IMR-90 (cell line): ENCODE measurements at regions not wholly inside any gene's neighbourhood (a gene's known extent, or its start where the extent isn't known, plus 50 kb on each side); places are given as distances from the start of the nearest gene placed in this dataset.

ENCODE experiments used
- ATAC-seq: fragments of 200-7000 bp; cut with Tn5 transposase; 2 replicates; pipeline ENCODE4 v1.9.1; 2020; ENCODE audit warnings: low read depth, mild to moderate bottlenecking, moderate library complexity
- BruUV-seq: library from RNA; stranded (reverse); fragments of 400-500 nt; replicated peaks from 2 replicates; lab custom pipeline; 2021; lab: Mats Ljungman, UMichigan
- CTCF ChIA-PET: fragments of 300-600 bp; formaldehyde crosslinking; extraction: SDS; loops from one replicate; lab custom pipeline; 2021; ENCODE audit warnings: antibody characterized with exemption; lab: Yijun Ruan, JAX
- POLR2A ChIA-PET: fragments of 300-600 bp; sonication (Branson Sonifier 250); formaldehyde crosslinking; loops from one replicate; lab custom pipeline; 2022; ENCODE audit warnings: antibody characterized with exemption; ENCODE audit not compliant: unreplicated experiment; lab: Charles Lee
- DNase-seq: peaks from one replicate; pipeline ENCODE4 v3.0.0; 2013
- H2AFZ ChIP-seq: replicated peaks from 2 replicates; pipeline ENCODE3; 2013; ENCODE audit warnings: low read length, mild to moderate bottlenecking; ENCODE audit not compliant: poor library complexity
- H2AK5ac ChIP-seq: 2 replicates; pipeline ENCODE4 v1.6.1; 2013; ENCODE audit warnings: low read depth, low read length, inconsistent platforms
- H2AK9ac ChIP-seq: replicated peaks from 2 replicates; pipeline ENCODE3; 2013; ENCODE audit warnings: mild to moderate bottlenecking, low read depth, low read length, moderate library complexity; ENCODE audit not compliant: poor library complexity
- H2BK120ac ChIP-seq: 2 replicates; pipeline ENCODE4 v1.6.1; 2013; ENCODE audit warnings: low read depth, low read length, inconsistent platforms
- H2BK15ac ChIP-seq: 3 replicates; pipeline ENCODE4 v1.6.1; 2013; ENCODE audit warnings: low read depth, low read length, inconsistent platforms
- H2BK20ac ChIP-seq: 2 replicates; pipeline ENCODE4 v1.6.1; 2013; ENCODE audit warnings: low read depth, mild to moderate bottlenecking, inconsistent platforms, low read length, moderate library complexity
- H2BK5ac ChIP-seq: 2 replicates; pipeline ENCODE4 v1.6.1; 2013; ENCODE audit warnings: mild to moderate bottlenecking, low read depth, low read length, inconsistent platforms; ENCODE audit not compliant: poor library complexity, severe bottlenecking
- H3K14ac ChIP-seq: replicated peaks from 2 replicates; pipeline ENCODE4 v1.6.1; 2013; ENCODE audit warnings: low read depth, low read length, inconsistent platforms
- H3K18ac ChIP-seq: 2 replicates; pipeline ENCODE4 v1.6.1; 2013; ENCODE audit warnings: low read depth, low read length, control low read depth
- H3K23ac ChIP-seq: 2 replicates; pipeline ENCODE4 v1.6.1; 2013; ENCODE audit warnings: low read depth, low read length, inconsistent platforms
- H3K27ac ChIP-seq: 2 replicates; pipeline ENCODE4 v1.5.1; 2013; ENCODE audit warnings: mild to moderate bottlenecking, control low read depth, low read length; ENCODE audit not compliant: insufficient read depth
- H3K27me3 ChIP-seq: 2 replicates; pipeline ENCODE4 v1.6.1; 2013; ENCODE audit warnings: low read length; ENCODE audit not compliant: control insufficient read depth, insufficient read depth
- H3K36me3 ChIP-seq: 2 replicates; pipeline ENCODE4 v1.6.1; 2013; ENCODE audit warnings: low read length, mixed read lengths; ENCODE audit not compliant: control insufficient read depth, insufficient read depth
- H3K4ac ChIP-seq: 2 replicates; pipeline ENCODE4 v1.6.1; 2013; ENCODE audit warnings: low read depth, low read length, inconsistent platforms
- H3K4me1 ChIP-seq: 2 replicates; pipeline ENCODE4 v1.6.1; 2013; ENCODE audit warnings: low read length, mixed read lengths; ENCODE audit not compliant: control insufficient read depth, insufficient read depth
- H3K4me2 ChIP-seq: 2 replicates; pipeline ENCODE4 v1.6.1; 2013; ENCODE audit warnings: low read depth, mild to moderate bottlenecking, control low read depth, low read length, moderate library complexity
- H3K4me3 ChIP-seq: 2 replicates; pipeline ENCODE4 v1.5.1; 2013; ENCODE audit warnings: low read depth, mild to moderate bottlenecking, control low read depth, low read length, moderate library complexity; ENCODE audit not compliant: insufficient read depth
- H3K56ac ChIP-seq: 2 replicates; pipeline ENCODE4 v1.6.1; 2013; ENCODE audit warnings: low read length, inconsistent platforms; ENCODE audit not compliant: insufficient read depth; ENCODE audit errors: extremely low read depth
- H3K79me1 ChIP-seq, 2 experiments: 2 replicates each; pipeline ENCODE4 v1.6.1; 2013; ENCODE audit warnings: low read length in 2 of 2, inconsistent platforms in 1 of 2, low read depth in 1 of 2
- H3K9ac ChIP-seq: 2 replicates; pipeline ENCODE4 v1.6.1; 2013; ENCODE audit warnings: low read depth, low read length, control low read depth
- H3K9me1 ChIP-seq: 2 replicates; pipeline ENCODE4 v1.6.1; 2013; ENCODE audit warnings: low read length, inconsistent platforms; ENCODE audit not compliant: insufficient read depth
- H3K9me3 ChIP-seq: 2 replicates; pipeline ENCODE4 v1.6.1; 2013; ENCODE audit warnings: low read length; ENCODE audit not compliant: control insufficient read depth, insufficient read depth
- H4K20me1 ChIP-seq: 2 replicates; pipeline ENCODE4 v1.6.1; 2013; ENCODE audit warnings: low read length, inconsistent platforms; ENCODE audit not compliant: insufficient read depth
- H4K5ac ChIP-seq: 2 replicates; pipeline ENCODE4 v1.6.1; 2013; ENCODE audit warnings: mild to moderate bottlenecking, low read depth, low read length, control low read depth
- H4K8ac ChIP-seq, 2 experiments: 2 replicates each; pipeline ENCODE4 v1.6.1; 2013; ENCODE audit warnings: low read depth in 2 of 2, low read length in 2 of 2, control low read depth in 1 of 2, inconsistent platforms in 1 of 2
- H4K91ac ChIP-seq: 2 replicates; pipeline ENCODE4 v1.6.1; 2013; ENCODE audit warnings: low read depth, low read length, inconsistent platforms; ENCODE audit not compliant: insufficient read depth
- BHLHE40 ChIP-seq: fragments of 150-350 bp; IDR thresholded peaks from 2 replicates; pipeline ENCODE4 v1.6.1; 2016; ENCODE audit warnings: mild to moderate bottlenecking, low read depth, low read length
- CEBPB ChIP-seq: IDR thresholded peaks from 2 replicates; pipeline ENCODE4 v1.6.1; 2012; ENCODE audit warnings: low read depth, low read length, improper control_type of control experiment
- CHD1 ChIP-seq: IDR thresholded peaks from 2 replicates; pipeline ENCODE4 v1.6.1; 2012; ENCODE audit warnings: low read depth, low read length, improper control_type of control experiment
- CTCF ChIP-seq: conservative IDR thresholded peaks from 2 replicates; pipeline ENCODE4 v1.5.1; 2012; ENCODE audit warnings: mild to moderate bottlenecking, low read depth, low read length, improper control_type of control experiment
- ELK1 ChIP-seq: fragments of 150-350 bp; IDR thresholded peaks from 2 replicates; pipeline ENCODE4 v1.6.1; 2016; ENCODE audit warnings: low read depth, mild to moderate bottlenecking, low read length, moderate library complexity, borderline replicate concordance
- FOS ChIP-seq: fragments of 150-350 bp; IDR thresholded peaks from 2 replicates; pipeline ENCODE4 v1.6.1; 2016; ENCODE audit warnings: low read depth, low read length
- MAFK ChIP-seq: IDR thresholded peaks from 2 replicates; pipeline ENCODE4 v1.6.1; 2012; ENCODE audit warnings: low read depth, low read length, improper control_type of control experiment
- MAZ ChIP-seq: IDR thresholded peaks from 2 replicates; pipeline ENCODE4 v1.6.1; 2012; ENCODE audit warnings: low read depth, mild to moderate bottlenecking, low read length, improper control_type of control experiment, moderate library complexity, borderline replicate concordance
- MXI1 ChIP-seq: IDR thresholded peaks from 2 replicates; pipeline ENCODE4 v1.6.1; 2012; ENCODE audit warnings: low read depth, mild to moderate bottlenecking, low read length, moderate library complexity, borderline replicate concordance
- NFE2L2 ChIP-seq: fragments of 150-350 bp; IDR thresholded peaks from 2 replicates; pipeline ENCODE4 v1.6.1; 2016; ENCODE audit warnings: low read depth, mild to moderate bottlenecking, low read length
- RAD21 ChIP-seq: IDR thresholded peaks from 2 replicates; pipeline ENCODE4 v1.6.1; 2012; ENCODE audit warnings: low read length, improper control_type of control experiment
- RCOR1 ChIP-seq: IDR thresholded peaks from 2 replicates; pipeline ENCODE4 v1.6.1; 2012; ENCODE audit warnings: mild to moderate bottlenecking, low read length, improper control_type of control experiment; ENCODE audit not compliant: insufficient replicate concordance
- RFX5 ChIP-seq: IDR thresholded peaks from 2 replicates; pipeline ENCODE4 v1.8.0; 2012; ENCODE audit warnings: low read depth, mild to moderate bottlenecking, low read length, moderate library complexity
- SMC3 ChIP-seq: fragments of 150-350 bp; IDR thresholded peaks from 2 replicates; pipeline ENCODE4 v1.6.1; 2016; ENCODE audit warnings: low read depth, mild to moderate bottlenecking, antibody characterized with exemption, low read length, moderate library complexity
- WGBS, 2 experiments: methylation state at CpG; one replicate each; pipeline versions ENCODE4 v1.1.5 to v1.1.7; 2013; ENCODE audit warnings: missing lambda C conversion rate in 2 of 2; ENCODE audit not compliant: insufficient read length in 1 of 2; ENCODE audit errors: extremely low coverage in 2 of 2; 5-methylcytosine and 5-hydroxymethylcytosine counted together
- dilution Hi-C: fragments of 300-500 bp; cut with HindIII; formaldehyde crosslinking; loops from one replicate; pipeline ENCODE4 v1.14.3; 2018; ENCODE audit warnings: low sequenced_read_pairs; ENCODE audit not compliant: unreplicated experiment
- in situ Hi-C: fragments of 300-500 bp; cut with MboI; formaldehyde crosslinking; loops from 3 replicates; pipeline ENCODE4 v1.14.3; 2019; ENCODE audit warnings: low sequenced_read_pairs, inconsistent platforms, mixed read lengths
- intact Hi-C: fragments of 100-400 bp; cut with micrococcal nuclease; formaldehyde crosslinking; loops from 2 replicates; pipeline ENCODE4 v1.10.0; 2022
- TF ChIP-seq, protein P1 (sequence below): fragments of 150-350 bp; IDR thresholded peaks from 2 replicates; pipeline ENCODE4 v1.6.1; 2017; ENCODE audit warnings: mild to moderate bottlenecking, antibody characterized with exemption, low read length, low read depth

DNA sequence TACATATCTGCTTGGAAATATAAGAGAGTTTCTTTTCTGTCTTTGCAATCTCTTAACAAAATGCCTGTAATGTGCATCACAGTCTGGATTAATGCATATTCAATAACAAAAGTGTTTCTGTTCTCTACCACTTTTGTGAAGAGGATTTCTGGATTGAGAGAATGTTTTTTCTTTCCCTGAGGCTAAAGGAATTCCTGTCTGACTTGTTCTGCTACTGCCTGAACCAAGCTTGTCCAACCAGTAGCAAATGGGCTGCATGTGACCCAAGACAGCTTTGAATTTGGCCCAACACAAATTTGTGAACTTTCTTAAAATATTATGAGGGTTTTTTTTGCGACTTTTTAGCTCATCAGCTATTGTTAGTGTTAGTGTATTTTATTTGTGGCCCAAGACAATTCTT, 1133.9 kb downstream of the SH3BGRL start:
- H3K4me1 ChIP-seq = no peaks in the 10 kb centered on the region
- no peak overlapping the region for H2BK120ac ChIP-seq
- no peak overlapping the region for H3K18ac ChIP-seq
- intact Hi-C loops = no loop called here
- no peak overlapping the region for H3K27ac ChIP-seq
- no peaks in the 10 kb centered on the region for H3K36me3 ChIP-seq
- no peak overlapping the region for H2AK9ac ChIP-seq
- H2AK5ac ChIP-seq = no peak overlapping the region
- in situ Hi-C loops = no loop called here
- H4K5ac ChIP-seq = no peak overlapping the region
- dilution Hi-C loops = no loop called here
- H3K4ac ChIP-seq = no peak overlapping the region
- WGBS, 2 experiments = no CpG with 5 or more reads among the region's 1 CpG
- H3K79me1 ChIP-seq = no peaks in the 10 kb centered on the region
- ChIA-PET POLR2A (no interaction called here), CTCF (no interaction called here)
- no peak overlapping the region for H4K8ac ChIP-seq
- no peaks in the 10 kb centered on the region for H4K20me1 ChIP-seq
- ATAC-seq (no peak), DNase-seq (no peak)
- H4K91ac ChIP-seq = no peak overlapping the region
- TF ChIP-seq ELK1 (no peak), BHLHE40 (no peak), RAD21 (no peak), CEBPB (no peak), MXI1 (no peak), NFE2L2 (no peak), CHD1 (no peak), SMC3 (no peak), RFX5 (no peak), RCOR1 (no peak), MAZ (no peak), CTCF (no peak), FOS (no peak), MAFK (no peak)
- TF ChIP-seq, protein P1, sequence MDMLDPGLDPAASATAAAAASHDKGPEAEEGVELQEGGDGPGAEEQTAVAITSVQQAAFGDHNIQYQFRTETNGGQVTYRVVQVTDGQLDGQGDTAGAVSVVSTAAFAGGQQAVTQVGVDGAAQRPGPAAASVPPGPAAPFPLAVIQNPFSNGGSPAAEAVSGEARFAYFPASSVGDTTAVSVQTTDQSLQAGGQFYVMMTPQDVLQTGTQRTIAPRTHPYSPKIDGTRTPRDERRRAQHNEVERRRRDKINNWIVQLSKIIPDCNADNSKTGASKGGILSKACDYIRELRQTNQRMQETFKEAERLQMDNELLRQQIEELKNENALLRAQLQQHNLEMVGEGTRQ = no peak
- no peak overlapping the region for H2BK15ac ChIP-seq
- no peak overlapping the region for H3K4me2 ChIP-seq
- H3K9me1 ChIP-seq = no peaks in the 10 kb centered on the region
- no peak overlapping the region for H2AFZ ChIP-seq
- no peak overlapping the region for H3K4me3 ChIP-seq
- no peak overlapping the region for H3K9ac ChIP-seq
- no peak overlapping the region for H2BK20ac ChIP-seq
- no peak overlapping the region for H3K14ac ChIP-seq
- H3K56ac ChIP-seq = no peak overlapping the region
- no peaks in the 10 kb centered on the region for H3K27me3 ChIP-seq
- no peaks in the 10 kb centered on the region for H3K9me3 ChIP-seq
- no peak overlapping the region for H2BK5ac ChIP-seq
- no TSS peak for BruUV-seq
- no peak overlapping the region for H3K23ac ChIP-seq
